HG02642 (cell line): ENCODE measurements at regions not wholly inside any gene's neighbourhood (a gene's known extent, or its start where the extent isn't known, plus 50 kb on each side); places are given as distances from the start of the nearest gene placed in this dataset.

ENCODE experiments used
- ATAC-seq: cut with Tn5 transposase; IDR thresholded peaks from one replicate; pipeline ENCODE4 v1.9.1; 2021; ENCODE audit warnings: mild to moderate bottlenecking; ENCODE audit not compliant: unreplicated experiment, poor library complexity

DNA sequence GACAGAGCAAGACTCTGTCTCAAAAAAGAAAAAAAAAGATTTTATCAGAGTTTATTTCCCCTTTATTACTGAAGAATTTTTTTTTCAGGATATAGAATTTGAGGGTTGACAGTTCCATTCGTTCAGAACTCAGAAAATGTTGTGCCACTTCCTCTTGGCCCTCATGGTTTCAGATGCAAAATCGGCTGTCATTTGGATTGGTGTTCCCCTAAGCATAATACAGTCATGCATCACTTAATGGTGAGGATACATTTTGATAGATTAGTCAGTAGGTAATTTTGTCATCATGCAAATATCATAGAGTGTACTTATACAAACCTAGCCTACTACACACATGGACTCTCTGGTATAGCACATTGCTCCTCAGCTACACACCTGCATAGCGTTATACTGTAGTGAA, 263.9 kb upstream of the RTL1 start:
- no peak for ATAC-seq

DNA sequence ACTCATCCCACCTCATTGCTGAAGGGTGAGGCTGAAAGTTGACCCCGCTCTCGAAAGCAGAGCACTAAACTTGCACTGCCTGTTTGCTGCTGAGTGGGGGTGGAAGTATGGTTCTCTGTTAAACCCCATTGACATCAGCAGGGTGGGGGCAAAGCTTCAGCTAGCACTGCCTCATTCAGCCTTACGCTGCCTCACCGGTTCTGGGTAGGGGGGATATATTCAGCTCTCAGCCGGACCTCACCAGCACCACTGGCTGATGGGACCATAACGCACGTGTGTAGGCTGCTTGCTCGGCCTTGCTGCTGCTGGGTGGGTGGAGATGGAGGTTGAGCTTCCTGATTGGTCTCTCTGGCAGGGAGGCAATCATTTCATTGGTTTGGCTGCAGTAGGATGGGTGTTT, 265.7 kb upstream of the RTL1 start:
- no peak for ATAC-seq

DNA sequence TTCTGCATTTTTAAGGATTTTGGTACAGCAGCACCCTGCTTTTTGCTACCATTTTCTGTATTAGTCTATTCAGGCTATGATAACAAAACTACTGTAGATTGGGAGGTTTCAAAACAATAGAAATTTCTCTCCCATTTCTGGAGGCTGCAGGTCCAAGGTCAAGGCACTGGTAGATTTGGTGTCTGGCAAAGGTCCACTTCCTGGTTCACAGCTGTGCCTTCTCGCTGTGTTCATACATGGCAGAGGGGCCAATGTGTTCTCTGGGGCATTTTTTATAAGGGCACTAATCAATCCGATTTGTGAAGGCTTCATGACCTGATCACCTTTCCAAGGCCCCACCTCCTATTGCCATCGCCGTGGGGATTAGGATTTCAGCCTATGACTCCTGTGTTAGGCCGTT, 268.1 kb upstream of the RTL1 start:
- ATAC-seq, result no peak

DNA sequence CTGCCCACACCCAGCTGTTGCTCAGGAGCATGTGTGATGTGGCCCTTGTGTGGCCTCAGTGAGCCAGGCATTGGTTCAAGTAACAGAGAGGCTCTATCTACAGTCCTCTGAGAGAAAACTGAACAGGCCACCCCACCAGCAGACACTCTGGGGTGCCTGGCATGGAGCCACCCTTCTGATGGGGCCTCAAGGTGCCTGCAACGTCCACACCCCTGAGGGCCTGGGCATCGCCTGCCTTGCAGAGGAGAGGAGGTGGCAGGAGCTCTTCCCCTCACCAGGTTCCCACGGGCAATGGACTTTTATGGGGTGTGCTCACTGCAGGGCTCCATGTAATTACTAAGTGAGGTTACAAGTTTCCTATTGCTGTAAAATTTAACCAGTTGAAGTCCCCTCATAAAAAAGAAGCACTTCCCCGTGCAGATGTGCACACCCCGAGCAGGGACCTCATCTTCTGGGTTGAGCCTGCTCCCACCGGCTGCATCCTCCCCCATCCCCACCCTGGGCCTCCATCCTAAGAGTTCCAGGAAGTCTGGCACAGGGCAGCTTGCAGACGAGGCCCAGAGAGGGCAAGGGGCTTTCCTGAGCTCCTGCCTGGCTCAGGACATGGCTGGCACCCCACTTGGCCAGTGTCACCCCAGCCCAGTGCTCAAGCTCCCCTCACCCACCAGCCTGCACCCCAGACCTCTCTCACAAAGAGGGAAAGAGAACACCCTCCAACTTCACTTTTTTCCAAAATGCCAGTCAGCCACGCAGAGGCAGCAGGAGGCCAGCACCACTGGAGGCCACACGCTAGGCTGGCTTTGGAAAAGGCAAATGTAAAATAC, 270.4 kb upstream of the RTL1 start:
- no peak for ATAC-seq

GRCh38 chr14:101174522-101174838, 271.0 kb upstream of the RTL1 start:
- ATAC-seq, result no peak

DNA sequence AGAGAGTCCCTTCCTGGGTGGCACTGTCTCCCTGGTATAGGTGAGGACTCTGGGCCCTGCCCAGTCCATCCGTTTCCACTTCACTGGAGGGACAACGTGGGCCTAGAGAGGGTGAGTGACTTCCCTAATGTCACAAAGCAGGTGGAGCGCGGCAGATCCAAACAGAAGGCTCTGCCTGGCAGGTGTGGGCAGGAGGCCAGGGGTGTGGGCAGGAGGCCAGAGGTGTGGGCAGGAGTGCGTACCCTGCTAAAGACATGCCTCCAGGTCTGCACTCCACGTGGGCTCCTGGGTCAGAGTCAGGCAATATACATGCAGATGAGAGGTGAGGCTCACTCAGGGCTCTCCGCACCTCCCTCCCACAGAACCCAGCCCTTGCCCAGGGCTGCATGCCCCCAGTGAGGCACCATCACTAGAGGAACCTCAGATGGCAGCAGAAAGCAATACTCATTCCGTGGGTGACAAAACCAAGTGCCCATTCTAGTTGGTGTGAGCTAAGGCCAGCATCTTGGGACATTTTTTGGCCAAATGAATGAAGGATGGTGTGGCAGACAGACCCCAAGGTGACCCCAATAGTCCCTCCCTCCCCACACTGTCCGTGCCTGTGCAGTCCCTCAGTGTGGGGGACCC, 271.6 kb upstream of the RTL1 start:
- ATAC-seq, result no peak

DNA sequence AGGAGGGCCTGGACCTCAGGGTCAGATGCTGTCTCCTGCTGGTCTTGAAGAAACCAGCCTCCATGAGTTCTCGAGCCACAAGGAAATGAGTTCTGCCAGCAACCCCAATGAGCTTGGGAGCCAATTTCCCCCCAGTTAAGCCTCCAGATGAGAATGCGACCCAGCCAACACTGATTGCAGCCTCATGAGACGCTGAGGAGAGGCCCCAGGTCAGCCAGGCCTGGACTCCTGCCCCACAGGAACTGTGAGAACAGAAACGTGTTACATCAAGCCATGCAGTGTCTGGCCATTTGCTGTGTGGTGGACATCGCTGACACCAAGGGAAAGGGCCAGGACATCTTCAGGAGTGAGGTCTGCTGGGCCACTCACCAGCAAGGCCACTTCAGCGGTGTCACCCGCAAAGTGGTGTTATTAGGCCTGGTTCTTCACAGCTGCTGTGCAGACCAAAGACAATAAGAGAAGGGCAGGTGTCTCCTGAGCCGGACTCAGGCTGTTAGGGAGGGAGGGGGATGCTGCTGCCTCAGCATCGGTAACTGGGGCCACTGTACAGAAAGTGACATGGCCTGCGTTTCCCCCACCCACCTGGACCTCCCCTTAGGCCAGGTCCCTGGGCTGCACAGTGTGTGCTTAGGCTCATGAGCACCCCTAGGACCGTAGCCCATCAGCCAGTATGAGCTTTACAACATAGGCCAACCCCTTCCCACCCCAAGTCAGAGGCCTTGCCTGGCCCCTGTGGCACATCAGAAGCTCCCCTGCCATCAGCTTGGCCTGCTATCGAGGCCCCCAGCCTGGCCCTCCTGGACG, 272.4 kb upstream of the RTL1 start:
- no peak for ATAC-seq

DNA sequence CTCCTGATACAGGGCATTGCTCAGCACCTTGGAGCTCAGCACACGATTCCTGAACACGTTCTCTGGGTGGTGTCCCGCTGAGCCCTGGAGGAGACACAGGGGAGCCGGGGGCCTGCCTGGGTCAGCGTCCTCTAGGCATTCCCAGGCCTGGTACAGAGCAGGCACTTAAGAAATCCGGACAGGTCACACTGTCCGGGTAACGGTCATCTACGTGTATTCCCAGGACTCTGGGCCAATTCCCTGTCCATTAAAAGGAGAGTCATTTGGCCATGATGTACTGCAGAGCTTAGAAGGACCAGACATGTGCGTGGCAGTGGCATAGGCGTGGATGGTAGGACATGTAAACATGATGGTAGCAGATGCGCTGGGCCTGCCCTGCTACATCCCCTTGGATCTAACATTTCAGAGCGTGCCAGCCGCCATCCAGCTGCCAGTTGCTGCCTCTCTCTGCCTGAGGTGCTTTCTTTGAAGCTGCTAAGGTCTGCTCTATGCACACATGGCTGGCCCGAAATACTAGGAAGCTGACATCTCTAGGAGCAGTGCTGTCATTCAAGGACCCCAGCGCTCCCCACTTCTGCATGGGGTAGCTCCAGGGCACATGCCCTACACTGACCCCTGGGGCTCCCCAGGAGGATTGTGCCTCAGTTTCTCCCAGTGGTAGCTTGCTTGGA, 273.1 kb upstream of the RTL1 start:
- ATAC-seq, result no peak

DNA sequence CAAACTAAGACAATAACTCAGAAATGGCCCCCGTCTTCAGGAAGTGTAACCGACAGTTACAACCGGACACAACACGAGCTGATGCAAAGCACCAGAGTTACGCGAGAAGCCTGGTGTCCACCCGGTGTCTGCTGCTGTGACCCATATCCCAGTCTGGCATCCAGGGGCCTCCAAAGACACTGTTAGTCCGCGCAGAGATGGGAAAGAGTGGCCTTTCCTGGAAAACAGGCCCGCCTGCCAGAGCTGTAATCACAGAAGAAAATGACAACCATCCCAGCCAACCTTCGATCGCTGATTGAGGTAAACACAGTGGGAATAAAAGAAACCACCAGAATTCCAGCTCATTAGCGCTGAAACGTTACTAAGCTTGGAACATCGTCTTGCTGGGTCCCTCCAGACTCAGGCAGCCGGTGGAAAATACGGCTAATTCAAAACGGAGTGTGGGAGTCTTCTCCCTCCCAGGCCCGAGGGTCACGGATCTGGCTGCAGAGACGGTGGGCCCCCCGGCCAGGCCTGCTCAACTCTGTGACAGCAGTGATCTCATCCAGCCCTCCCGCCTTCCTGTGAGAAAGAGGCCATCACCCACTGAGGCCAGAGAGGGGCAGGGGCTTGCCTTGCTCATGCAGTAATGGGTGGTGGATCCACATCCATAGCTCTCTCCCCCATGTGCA, 273.9 kb upstream of the RTL1 start:
- no peak for ATAC-seq

DNA sequence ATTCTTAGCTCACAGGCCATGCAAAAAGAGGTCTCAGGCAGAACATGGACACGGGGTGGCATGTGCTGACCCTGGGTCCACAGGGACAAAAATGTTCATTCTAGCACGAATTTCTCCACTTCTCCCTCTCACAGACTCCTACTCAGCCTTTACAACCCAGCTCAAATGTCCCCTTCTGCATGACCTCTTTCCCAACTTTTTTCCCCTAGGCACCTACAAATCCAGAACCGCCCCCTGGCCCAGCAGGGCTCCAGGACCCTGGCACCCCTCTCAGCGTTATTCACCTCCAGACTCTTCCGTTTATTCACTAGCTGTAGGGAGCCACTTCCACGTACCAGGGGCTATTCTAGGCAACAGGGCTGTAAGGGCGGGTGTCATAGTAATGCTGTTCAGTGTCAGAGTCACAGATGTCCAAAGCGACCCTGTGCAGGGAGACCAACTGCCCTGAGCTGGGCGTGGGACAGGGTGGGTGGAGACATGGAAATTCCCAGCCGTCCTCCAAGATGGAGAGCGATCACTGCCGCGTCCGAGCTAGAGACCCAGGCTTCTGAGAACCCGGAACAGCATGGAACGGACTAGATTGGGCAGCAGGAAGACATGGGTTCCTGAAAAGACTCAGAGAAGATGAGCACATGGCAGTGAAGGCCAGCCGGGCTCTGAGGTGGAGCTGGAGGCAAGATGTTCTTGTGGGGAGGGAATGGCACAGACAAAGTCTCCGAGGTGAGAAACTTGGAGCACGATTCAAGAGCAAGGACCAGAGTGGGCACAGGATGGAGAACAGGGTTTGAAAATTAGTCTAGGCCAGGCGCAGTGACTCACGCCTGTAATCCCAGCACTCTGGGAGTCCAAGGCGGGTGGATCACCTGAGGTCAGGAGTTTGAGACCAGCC, 274.9 kb upstream of the RTL1 start:
- ATAC-seq, result no peak

GRCh38 chr14:101179691-101180211, 276.2 kb upstream of the RTL1 start:
- ATAC-seq, result no peak

DNA sequence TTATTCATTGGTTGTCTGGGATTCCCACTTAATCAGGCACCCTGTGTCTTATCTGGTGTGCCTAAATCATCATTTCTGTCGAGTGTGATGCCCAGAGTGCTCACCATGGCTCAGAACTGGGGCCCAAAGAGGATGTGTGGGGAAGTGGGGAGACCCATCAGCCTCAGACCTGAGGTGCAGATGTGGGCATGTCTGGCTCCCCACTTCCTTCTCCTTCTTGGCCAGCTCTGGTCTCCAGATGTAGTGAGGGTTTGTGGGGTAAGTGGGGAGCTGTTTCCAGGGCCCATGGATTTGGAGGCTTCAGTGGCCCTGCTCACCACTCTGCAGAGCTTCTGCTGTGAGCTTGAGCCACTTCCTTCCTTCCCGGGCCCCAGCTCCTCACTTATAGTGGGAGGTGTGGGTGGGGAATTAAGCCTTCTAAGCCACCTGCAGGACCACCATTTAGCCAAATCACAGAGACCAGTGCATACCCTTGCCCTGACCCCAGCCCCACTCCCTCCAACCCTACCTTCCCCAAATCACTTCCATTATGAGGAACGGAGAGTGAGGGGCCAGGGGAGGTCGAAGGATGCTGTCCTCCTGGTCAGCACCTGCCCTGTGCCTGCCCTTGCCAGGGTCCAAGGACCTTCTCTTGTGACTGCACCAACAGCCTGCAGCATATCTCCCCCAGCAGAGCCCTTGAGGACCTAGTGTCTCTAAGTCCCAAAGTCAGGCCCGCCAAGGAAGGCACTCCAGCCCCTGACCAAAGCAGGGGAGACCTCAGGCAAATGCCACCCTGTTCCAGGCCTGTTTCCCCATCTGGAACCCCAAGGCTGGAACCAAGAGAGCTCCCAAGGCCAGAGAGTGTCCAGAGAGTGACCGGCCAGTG, 278.2 kb upstream of the RTL1 start:
- no peak for ATAC-seq

- ATAC-seq, result no peak
Measured at GRCh38 chr14:101182476-101182875, 279.0 kb upstream of the RTL1 start.

GRCh38 chr14:101183376-101184103, 280.0 kb upstream of the RTL1 start:
- ATAC-seq, result no peak

GRCh38 chr14:101184104-101184455, 280.6 kb upstream of the RTL1 start:
- no peak for ATAC-seq

DNA sequence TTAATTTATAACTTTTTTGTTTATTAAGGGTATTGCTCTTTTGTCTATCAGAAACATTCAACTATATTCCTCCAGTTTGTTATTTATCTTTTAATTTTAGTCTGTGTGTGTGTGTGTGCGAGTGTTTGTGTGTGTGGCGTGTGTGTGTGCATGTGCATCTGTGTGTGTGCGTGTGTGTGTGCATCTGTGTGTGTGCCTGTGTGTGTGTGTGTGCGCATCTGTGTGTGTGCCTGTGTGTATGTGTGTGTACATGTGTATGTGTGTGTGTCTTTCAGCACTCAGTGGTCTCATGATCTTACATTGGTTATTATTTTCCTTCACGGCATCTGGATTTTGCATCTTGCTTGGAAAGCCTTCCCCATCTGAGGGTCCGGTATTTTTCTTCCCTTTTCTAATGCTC, 281.1 kb upstream of the RTL1 start:
- ATAC-seq, result no peak

GRCh38 chr14:101185073-101185835, 281.7 kb upstream of the RTL1 start:
- no peak for ATAC-seq
